ENCODE measurements at regions not wholly inside any gene's neighbourhood (a gene's known extent, or its start where the extent isn't known, plus 50 kb on each side); places are given as distances from the start of the nearest gene placed in this dataset.
"Not testable (repeated sequence)": the region's sequence is repeated elsewhere in the genome, so short reads cannot be mapped to it uniquely, and the experiment has no call there.

DNA sequence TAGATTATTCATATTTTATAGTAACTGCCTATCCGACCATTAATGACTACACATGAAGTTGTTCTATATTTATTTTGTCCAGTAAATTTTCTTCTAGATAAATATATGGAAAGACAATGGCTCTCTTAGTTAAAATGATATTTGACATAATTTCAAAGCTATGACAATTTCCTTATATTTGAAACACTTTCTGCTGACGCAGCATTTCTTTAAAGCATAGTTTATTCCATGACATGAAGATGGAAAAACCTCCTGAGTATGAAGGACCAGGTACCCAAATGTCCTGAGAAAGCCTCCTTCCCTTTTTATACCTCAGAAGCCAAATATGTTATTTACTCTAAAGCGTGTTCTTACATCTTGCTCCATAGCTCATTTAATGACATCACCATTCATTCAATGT, 831.6 kb downstream of the EFNB2 start:
- no peak for DNase-seq (ENCODE audit: low read depth in 2 of 2)

DNA sequence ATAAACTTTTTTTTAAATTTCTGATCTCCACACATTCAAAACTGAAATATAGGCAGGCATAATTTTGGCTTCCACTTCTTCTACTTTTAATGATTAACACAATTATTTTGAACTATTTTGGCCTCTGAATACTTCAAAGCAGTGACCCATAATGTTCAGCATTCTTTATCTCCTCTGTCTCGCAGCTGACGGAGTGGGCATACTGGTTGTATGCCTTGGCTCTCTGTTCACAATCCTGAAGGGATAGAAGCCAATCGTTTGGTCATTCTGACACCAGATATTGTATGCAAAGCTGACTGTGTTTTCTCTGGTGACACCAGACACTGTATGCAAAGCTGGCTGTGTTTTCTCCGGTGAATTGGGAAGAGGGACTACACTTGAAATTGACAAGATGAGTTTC, 833.0 kb downstream of the EFNB2 start:
- DNase-seq (ENCODE audit: low read depth in 2 of 2) = no peak

DNA sequence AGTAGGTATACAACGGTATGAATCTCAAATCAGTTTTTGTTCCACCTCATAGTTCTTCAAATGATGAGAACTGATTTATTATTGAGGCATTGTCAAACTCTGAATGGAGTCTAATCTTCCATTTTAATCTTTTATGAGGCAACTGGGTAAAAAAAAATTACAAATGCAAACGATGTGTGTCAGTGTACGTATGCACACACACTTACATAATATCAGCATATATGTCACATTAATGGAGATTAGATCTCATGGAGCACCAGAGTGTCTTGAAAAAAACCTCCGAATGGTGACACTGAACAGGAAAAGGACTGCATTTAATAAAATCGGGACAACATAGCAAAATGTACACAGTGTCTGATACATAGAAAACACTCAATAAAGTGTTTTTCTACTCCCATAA, 842.7 kb downstream of the EFNB2 start:
- DNase-seq (ENCODE audit: low read depth in 2 of 2) = no peak

DNA sequence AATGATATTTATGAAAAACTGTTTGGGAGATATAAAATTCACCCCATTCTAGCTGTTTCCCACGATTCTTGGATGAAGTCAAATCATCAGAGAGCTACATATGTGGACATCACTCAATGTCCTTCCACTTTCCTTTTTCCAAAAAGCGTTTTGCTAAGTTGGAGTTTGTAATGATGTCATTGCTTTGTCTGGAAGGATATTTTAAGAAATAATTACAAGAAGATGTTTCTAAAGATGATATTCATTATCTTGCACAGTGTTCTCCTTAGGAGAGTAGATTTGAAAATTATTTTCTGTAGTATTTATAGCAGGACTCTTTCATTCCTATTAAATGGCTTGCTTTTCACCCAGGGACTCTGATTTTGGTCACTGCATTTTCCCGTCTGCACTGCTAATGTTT, 851.2 kb downstream of the EFNB2 start:
- DNase-seq (ENCODE audit: low read depth in 2 of 2) = no peak

DNA sequence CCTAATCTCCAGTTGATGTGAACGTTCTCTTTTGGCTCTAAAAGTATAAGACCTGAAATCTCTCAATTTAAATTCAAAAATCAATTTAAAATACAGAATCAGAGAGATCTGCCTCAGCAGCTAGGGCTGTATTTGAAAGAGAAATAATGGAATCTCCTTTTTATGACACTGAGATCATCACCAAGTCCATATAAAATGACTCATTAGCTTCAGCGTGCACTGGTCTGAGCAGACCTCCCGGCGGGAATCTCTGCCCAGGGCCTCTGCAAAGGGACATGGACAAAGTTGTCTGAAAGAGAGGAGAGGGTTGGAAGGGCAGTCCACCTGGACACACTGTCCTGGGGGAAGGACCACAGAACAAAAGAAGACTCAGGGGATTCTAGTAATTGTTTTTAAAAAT, 855.6 kb downstream of the EFNB2 start:
- no peak for DNase-seq (ENCODE audit: low read depth in 2 of 2)

DNA sequence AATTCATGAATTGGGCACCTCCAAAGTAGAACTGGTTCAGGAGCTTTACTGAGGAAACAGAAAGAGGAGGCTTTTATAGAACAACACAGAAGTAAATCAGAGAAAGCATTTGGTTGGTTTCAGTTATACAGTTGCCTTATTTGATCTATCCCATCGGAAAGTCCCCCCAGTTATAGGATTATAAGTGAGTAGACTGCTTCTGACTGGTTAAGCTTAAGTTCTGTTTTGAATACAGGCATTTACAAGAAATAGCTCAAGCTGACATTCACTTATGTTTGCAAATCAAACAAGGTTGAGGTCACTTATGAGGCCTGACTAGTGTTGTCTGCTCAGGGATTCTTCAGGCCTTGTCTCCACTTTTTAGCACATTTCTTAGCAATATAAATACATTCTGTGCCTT, 857.4 kb downstream of the EFNB2 start:
- no peak for DNase-seq (ENCODE audit: low read depth in 2 of 2)

DNA sequence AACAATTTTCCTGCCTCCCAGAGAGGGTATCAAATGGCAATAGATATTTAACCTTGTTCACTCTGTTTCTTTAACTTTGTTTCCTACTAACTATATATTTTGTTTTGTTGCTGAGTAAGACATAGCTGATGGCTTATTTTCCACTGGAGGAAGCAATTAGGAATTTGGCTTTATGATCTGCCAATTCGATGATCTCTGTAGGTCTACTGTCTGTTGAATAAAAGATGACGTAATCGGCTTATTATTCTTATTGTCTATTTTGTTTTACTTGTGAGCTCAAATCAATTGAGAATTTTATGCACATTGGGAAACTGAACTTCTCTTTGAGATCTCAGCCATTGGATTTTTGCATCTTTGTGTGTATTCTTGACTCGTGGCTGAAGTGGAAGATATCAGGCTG, 862.6 kb downstream of the EFNB2 start:
- DNase-seq (ENCODE audit: low read depth in 2 of 2) = no peak

DNA sequence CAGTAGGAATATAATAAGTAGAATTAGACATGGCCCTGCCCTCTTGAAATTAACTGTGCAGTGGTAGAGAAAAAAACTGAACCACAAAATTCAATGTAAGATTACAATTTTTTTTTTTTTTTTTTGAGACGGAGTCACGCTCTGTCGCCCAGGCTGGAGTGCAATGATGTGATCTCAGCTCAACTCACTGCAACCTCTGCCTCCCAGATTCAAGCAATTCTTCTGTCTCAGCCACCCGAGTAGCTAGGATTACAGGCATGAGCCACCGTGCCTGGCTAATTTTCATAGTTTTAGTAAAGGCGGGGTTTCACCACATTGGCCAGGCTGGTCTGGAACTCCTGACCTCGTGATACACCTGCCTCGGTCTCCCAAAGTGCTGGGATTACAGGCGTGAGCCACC, 864.3 kb downstream of the EFNB2 start:
- DNase-seq (ENCODE audit: low read depth in 2 of 2) = not testable (repeated sequence)

DNA sequence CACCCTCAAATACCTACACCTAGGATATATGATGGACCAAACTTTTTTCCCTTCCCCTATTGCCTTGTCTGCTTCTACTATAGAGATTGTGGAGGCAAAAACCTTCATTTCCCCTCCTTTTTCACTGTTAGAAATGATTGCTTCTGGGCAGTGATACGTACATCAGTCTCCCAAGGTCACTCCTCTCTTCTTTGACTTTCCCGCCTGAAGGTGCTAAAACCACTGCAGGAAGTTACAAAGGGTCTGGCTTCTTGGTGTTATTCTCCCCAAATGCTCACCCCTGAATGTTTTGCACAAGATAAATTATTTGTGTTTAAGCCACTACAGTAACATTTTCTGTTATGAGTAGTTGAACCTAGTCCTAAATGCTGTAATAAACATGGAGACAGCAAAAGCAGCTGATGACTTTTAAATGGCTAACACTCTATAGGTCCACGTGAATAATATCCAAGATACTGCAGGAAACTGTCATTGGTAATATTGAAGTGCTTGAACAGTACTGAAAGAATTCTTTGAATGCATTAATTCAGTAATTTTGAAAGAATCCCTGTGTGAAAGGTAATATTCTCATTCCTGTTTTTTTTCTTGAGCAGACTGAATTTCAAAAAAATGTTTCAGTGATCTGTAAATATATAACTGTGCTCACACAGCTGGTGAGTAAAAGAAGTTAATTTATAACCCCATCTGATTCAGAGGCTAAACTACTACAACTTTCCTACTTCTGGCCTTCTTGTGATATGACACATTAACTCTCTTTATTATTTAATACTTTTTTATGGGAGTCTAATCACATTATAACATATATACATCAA, 865.1 kb downstream of the EFNB2 start:
- no peak for DNase-seq (ENCODE audit: low read depth in 2 of 2)

DNA sequence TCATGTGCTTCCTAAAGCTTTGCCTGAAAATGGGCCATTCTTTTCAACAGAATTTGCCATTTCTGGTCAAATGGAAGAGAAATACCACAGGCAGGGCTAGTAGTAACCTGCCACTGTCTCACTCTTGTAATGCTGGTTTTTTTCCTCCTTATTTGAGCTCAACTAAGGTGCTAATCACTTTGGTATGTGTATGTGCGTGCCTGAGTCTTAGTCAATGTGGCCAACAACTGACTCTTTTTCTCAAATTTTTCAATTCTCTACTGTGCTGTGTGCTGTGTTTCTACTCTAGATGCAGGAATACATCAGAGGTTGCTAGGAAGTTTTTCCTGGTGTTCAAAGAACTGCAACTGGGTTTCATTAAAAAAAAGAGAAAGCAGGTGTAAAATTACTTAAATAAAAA, 870.2 kb downstream of the EFNB2 start:
- DNase-seq (ENCODE audit: low read depth in 2 of 2) = no peak

DNA sequence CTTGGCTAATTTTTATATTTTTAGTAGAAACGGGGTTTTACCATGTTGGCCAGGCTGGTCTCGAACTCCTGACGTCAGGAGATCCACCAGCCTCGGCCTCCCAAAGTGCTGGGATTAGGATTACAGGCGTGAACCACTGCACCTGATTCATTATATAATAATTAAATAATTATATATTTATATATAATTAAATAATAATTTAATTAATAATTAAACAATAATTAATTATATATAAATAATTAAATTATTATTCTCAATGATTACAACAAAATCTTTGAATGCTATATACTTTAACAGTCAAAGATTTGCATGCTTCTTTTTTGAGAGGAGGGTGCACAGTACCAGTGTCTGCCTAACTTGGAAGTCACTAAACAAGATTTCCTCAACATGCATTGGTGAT, 872.3 kb downstream of the EFNB2 start:
- no peak for DNase-seq (ENCODE audit: low read depth in 2 of 2)

DNA sequence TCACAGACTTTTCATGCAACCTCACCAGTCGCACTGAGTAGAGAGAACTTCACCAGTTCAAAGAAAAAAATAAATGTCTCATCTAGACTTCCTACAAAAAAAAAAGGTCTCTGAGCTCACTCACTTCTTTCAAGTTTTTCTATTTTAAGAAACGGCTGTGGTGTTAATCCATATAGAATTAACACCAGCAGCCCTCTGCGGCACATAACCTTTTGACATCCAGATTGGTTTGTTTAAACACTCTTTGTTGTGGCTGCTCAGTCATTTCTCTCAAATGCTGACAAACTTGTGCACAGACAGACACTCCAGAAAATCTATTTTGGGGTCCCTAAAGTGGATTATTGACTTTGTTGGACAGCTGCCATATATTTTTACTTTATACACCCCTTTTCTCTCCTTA, 874.9 kb downstream of the EFNB2 start:
- no peak for DNase-seq (ENCODE audit: low read depth in 2 of 2)

DNA sequence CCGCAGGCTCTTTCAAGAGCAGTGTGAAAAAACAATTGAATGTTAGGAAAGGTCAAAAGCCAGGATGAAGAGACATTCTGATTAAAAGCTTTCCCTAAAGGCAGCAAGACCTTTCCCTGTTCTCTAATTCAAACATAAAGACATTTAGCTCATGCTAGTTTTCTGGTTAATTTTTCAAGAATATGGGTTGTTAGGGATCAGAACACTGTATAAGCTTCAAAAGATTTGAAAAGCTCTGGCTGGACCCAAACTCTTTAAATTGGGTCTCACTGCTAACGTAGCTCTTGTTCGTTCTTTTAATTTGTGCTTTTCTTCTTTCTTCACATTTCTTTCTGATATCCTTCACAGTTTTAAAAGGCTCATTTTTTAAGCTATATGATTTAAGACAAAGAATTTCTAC, 877.0 kb downstream of the EFNB2 start:
- no peak for DNase-seq (ENCODE audit: low read depth in 2 of 2)

DNA sequence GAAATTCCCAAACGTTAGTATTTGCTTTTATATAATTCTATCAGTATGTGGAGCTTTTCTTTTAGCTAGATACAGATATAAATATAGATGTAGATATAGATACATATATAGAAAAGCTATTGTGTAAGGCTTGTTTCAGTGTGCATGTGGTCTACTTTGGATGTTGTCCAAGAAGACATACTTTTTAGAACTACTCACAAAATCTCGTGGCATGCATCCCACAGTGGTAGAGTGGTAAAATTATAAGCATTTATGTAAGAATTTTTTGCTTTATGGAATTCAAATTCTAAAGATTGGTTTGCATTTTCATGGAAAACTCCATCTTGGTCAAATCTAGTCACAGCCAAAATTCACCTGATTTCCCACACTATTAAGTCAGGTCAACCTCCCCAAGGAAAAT, 880.4 kb downstream of the EFNB2 start:
- no peak for DNase-seq (ENCODE audit: low read depth in 2 of 2)

DNA sequence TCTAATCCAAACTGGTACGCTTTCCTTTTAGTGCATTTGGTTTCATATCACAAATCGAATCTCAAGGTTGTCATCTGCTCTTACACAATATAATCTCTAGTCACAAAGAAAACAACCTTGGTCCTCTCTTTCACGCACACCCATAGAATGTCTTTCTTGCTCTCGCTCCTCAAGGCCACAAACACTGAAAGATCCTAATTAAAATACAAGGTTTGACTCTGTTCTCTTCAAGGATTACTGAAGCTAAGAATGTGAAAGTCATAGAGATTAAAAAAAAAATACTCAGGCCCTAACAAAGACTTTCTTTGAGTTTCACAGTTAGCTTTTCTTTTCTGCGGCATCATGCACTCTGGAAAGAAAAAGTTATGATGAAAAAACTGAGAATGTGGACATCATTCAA, 891.5 kb downstream of the EFNB2 start:
- no peak for DNase-seq (ENCODE audit: low read depth in 2 of 2)

DNA sequence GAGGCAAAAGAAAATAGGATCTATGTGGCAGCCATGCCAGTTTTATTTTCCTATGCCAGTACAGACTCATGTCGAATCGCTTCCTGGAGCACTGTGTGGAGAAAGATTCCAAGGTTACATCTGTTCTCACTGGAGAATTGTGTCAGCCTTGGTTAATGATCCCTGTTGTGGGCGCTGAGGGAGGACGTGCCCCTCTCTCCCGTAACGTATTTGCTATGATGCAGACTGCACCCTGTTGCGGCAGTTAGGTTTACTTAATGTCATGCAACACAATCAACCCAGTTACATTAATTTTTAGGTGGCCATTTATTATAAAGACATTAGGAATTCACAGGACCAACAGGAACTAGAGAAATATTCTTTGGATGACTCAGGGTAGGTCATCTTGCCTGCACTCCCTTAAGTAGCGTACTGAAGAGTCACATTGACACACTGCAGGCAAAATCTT, 892.9 kb downstream of the EFNB2 start:
- no peak for DNase-seq (ENCODE audit: low read depth in 2 of 2)

DNA sequence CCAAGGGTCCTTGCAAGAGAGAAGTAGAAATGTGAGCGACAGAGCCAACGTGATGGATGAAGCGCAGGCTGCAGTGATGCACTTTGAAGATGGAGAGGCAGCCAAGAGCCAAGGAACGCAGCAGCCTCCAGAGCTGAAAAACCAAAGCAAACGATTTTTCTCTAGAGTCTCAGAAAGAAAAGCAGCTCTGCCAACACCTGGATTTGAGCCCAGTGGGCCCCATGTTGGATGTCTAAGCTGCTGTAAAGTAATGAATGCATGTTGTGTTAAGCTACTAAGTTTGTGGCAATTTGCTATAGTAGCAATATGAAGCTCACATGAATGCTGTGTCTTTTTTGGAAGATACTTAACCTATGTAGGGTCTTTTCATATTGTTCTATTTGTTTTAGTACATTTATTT, 894.3 kb downstream of the EFNB2 start:
- DNase-seq (ENCODE audit: low read depth in 2 of 2) = no peak

DNA sequence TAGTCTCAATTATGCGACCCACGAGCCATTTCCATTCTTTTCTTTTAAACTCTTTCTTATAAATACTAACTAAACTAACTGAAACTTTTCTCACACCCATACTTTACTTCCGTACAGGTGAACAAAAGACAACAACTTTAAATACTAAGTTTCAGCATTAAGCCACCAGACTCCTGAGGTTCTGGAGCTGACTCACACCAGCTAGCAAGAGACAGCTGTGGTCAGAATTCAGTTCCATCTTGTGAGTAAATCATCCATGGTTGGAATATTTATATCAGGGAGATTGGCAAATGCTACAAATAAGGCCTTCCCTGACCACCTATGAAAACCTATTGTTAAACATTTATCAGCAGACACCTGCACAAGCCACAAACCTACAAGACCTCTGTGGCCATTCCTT, 897.0 kb downstream of the EFNB2 start:
- no peak for DNase-seq (ENCODE audit: low read depth in 2 of 2)

DNA sequence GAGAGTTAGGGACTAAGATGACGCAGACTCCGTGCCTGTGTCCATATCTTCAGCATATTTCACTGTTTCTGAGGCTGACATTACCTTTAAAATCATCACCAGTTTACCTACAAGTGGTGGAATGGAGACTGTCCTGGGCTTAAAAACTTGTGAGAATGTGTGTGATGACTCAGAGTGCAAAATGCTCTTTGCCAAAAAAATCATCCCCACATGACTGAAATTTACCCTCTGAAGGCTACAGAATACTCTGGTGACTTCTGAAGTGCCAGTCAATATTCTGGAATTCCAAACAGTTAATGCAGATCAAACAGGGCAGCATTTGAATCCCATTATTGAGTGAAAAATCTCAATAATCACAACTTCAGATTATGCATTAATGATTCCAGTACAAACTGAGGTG, 901.4 kb downstream of the EFNB2 start:
- no peak for DNase-seq (ENCODE audit: low read depth in 2 of 2)

DNA sequence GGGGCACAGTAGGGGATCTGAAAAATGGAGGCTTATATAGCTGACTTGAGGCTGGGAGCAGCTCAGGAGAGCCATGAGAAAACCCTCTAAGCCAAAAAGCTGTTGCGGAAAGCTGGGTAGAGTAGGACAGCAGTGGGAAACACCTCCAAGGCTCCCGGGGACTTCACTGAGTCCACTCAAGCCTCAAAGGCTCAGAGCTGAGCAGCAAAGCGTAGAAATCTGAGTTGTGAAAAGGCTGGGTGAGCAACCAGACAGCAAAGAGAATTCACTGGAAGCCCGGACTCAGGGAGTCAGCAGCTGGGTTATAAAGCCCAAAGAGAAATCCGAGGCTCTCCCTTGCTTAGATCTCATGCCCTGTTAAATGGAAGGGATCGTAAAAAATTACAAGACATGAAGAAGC, 905.0 kb downstream of the EFNB2 start:
- DNase-seq (ENCODE audit: low read depth in 2 of 2) = no peak

DNA sequence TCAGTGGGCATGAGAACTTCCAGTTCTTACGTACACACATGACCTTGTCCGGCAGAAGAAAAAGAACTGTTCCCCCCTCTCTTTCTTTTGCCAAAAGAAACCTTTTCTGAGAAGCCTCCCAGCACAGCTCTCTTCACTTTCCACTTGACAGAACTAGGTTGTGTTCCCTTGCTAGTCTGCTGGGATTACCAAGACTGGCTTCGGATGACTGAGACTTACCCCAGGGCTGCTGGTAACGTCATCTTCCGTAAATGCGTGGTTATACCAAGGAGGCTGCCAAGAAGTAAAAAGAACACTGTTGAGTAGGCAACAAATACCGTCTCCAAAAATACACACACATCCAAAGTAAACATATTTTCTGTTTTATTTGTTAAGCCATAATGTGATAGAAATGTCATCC, 908.2 kb downstream of the EFNB2 start:
- no peak for DNase-seq (ENCODE audit: low read depth in 2 of 2)

DNA sequence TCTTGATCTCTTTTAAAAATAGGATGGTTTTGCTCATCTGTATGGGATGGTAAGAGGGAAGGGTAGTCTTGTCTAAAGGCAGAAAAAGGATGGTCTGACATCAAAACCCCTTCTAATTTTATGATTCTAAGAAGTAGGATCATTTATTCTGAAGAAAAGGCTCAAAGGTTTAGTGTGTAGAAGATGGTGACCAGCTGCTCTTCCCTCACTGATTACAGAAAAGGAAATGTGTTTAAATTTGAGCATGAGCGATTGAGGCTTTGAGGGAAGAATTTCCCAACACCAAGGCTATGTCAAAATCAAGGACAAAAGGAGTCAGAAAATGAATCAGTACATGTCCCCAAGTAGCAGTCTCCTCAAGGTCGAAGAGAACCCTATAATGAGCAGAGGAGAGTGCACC, 909.8 kb downstream of the EFNB2 start:
- DNase-seq (ENCODE audit: low read depth in 2 of 2) = no peak

DNA sequence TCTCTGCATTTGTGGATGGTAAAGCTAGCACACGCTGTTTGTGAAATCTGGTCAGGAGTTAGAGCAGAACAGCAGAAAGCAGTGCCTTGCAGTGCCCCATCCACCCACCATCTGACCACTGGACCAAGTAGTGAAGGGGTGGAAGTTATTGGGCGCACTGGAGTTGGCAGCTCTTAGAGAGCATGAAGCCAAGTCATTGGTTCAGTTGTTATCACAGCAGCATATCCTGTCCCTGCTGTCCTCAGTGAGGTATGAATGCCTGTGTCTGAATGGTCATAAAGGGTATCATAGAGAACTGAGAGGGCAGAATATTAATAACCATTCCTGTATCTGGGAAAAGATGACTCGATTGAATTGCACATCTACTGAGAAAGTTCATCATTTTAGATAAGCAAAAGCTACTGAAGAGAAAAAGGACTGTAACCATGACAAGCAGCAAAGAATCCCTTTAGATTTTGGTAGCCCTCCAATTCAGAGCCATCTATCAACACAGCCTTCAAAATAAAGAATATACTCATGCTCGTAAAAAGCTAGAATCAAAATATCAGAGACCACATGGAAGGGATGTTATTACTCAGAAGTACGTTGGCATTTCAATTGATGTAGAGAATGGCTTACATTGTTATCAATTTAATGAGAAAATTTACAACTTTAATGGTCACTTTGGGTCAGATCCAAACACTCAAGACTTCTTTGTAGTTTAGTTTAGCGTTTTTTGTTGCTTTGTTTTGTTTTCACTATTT, 919.0 kb downstream of the EFNB2 start:
- no peak for DNase-seq (ENCODE audit: low read depth in 2 of 2)

All from stimulated activated CD4-positive, alpha-beta T cell treated with anti-CD3 and anti-CD28 coated beads, Interleukin-12 subunit alpha, Interleukin-12 subunit beta, amount 100 ng/mL, for 24 hours (primary cell).